ENCODE measurements at regions not wholly inside any gene's neighbourhood (a gene's known extent, or its start where the extent isn't known, plus 50 kb on each side); places are given as distances from the start of the nearest gene placed in this dataset.

DNA sequence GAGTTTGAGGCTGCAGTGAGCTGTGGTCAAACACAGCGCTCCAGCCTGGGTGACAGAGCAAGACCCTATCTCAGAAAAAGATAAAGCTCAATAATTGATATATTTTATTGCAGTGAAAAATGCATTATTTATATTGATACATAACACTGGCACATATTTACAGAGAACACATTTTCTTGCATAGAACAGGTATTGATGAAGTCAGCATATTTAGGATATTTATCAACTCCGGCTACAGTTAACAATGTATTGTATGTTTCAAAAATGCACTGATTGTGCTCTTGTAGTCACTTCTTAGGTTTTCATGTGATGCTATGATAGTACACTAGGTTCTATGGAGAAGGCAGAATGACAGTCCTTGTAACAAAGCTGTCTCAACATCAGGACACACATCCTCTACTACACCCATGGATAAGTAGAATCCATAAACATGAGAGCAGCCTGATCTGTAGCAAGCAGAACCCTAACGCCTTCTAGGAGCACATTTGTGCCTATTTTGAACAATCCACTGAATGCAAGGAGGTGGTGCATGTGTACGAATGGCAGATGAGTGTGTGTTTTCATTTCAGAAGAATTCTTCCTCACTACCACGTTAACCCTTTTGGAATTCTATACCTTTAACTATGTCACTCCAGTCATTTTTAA lies 586.1 kb upstream of the CELF2 start:
- in situ Hi-C loops (cut with MboI; ENCODE audit: low pct_unique_long_range_greater_than_20kb, low sequenced_read_pairs, unreplicated experiment): no loop called here
- TF ChIP-seq, protein P1, sequence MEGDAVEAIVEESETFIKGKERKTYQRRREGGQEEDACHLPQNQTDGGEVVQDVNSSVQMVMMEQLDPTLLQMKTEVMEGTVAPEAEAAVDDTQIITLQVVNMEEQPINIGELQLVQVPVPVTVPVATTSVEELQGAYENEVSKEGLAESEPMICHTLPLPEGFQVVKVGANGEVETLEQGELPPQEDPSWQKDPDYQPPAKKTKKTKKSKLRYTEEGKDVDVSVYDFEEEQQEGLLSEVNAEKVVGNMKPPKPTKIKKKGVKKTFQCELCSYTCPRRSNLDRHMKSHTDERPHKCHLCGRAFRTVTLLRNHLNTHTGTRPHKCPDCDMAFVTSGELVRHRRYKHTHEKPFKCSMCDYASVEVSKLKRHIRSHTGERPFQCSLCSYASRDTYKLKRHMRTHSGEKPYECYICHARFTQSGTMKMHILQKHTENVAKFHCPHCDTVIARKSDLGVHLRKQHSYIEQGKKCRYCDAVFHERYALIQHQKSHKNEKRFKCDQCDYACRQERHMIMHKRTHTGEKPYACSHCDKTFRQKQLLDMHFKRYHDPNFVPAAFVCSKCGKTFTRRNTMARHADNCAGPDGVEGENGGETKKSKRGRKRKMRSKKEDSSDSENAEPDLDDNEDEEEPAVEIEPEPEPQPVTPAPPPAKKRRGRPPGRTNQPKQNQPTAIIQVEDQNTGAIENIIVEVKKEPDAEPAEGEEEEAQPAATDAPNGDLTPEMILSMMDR (IDR thresholded peaks at IDR 0.05; ENCODE audit: extremely low read depth, insufficient read depth, missing control alignments): no peak
- DNase-seq (ENCODE audit: low spot score): no peak

DNA sequence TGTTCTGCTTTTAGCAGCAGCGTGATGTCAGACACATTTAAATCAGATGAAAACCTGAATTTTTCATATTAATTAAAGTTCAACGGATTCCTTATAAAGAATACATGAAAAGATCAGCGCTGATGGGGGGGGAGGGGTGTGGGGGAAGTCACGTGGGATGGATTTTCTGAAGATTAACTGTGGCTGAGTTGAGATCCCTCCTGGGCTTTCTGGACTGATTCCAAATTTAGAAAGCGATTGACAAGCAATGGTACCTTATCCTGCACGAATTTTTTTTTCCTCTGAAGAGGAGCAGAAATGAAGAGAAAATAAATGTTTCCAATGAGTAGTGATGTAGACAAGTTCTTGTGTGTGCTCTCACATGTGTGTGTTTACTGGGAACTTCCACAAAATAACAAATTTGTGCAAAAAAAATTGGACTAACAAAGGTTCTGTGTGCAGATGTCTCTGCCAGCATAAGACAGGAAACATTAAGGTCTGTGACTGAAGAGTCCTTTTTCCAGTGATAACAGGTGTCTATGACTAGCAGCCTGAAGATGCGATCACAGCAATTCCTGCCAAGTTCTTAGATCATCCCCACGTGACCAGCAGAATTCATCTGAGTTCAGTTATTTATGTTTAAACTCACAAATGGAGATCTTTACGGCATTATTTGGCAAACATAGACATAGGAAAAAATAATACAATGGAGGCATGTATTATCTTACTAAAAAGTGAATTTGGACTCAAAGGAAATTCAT lies 585.2 kb upstream of the CELF2 start:
- DNase-seq (ENCODE audit: low spot score): no peak
- in situ Hi-C loops (cut with MboI; ENCODE audit: low pct_unique_long_range_greater_than_20kb, low sequenced_read_pairs, unreplicated experiment): no loop called here
- TF ChIP-seq, protein P1 (IDR thresholded peaks at IDR 0.05; ENCODE audit: extremely low read depth, insufficient read depth, missing control alignments): no peak

DNA sequence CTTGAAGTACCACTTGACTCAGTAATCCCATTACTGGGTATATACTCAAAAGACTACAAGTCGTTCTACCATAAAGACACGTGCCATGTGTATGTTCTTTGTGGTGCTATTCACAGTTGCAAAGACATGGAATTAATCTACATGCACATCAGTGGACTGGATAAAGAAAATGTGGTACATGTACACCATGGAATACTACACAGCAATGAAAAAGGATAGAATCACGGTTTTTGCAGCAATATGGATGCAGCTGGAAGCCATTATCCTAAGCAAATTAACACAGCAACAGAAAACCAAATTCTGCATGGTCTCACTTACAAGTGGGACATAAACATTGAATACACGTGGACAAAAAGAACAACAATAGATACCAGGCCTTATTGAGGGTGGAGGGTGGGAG lies 583.4 kb upstream of the CELF2 start:
- in situ Hi-C loops (cut with MboI; ENCODE audit: low pct_unique_long_range_greater_than_20kb, low sequenced_read_pairs, unreplicated experiment): no loop called here
- TF ChIP-seq, protein P1 (IDR thresholded peaks at IDR 0.05; ENCODE audit: extremely low read depth, insufficient read depth, missing control alignments): no peak
- no peak for DNase-seq (ENCODE audit: low spot score)

DNA sequence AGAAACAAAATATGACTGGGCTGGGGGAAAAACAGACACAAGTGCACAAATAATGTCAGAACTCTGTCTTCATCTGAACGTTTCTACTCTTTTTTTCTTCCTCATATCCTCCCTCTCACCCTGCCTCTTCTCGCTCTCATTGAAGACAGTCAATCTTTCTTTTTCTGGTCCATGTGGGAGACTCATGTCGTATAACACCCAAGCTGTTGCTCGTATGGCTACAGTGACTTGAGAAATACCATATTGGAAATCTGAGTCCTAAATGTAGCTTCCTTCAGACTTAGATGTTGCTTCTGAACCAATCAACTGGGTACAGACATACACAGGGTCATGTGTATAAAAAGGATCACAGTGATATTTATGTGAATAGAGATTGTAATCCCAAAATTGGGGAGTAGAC lies 579.8 kb upstream of the CELF2 start:
- DNase-seq (ENCODE audit: low spot score): no peak
- in situ Hi-C loops (cut with MboI; ENCODE audit: low pct_unique_long_range_greater_than_20kb, low sequenced_read_pairs, unreplicated experiment): no loop called here
- TF ChIP-seq, protein P1 (IDR thresholded peaks at IDR 0.05; ENCODE audit: extremely low read depth, insufficient read depth, missing control alignments): no peak

DNA sequence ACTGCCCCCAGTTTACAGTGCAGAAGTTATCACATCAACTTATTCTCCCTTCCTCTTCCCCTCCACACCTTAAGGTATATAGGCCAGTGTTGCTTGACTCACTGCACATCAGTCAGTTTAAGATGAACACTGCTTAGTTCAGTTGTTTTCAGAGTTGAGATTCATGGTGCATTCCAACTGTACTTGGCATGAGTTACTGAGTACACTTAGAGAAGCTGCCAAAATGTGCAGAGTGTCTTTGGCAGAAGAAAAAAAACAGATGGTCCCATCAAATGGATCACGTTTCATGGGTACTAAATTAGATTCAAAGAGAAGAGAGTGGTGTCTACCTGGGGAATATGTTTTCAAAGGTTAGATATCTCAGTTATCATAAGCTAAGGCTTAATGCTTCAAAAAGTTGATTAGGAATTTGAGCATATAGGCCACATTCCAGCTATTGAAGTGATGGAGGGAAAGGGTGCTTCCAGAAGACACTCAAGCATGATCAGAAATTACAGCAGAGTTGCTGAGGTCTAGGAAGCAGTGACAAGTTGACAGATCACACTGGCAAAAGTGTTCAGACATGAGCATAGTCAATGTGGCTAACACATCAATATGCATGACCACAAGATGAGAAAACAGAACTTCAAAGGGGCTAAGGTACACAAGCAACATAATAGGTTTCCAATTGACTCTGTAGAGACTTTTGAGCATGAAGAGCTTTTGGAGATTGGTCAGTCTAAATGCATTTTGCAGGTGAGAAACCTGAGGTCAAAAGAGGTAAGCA lies 579.2 kb upstream of the CELF2 start:
- TF ChIP-seq, protein P1 (IDR thresholded peaks at IDR 0.05; ENCODE audit: extremely low read depth, insufficient read depth, missing control alignments): no peak
- in situ Hi-C loops (cut with MboI; ENCODE audit: low pct_unique_long_range_greater_than_20kb, low sequenced_read_pairs, unreplicated experiment): no loop called here
- DNase-seq (ENCODE audit: low spot score): no peak

DNA sequence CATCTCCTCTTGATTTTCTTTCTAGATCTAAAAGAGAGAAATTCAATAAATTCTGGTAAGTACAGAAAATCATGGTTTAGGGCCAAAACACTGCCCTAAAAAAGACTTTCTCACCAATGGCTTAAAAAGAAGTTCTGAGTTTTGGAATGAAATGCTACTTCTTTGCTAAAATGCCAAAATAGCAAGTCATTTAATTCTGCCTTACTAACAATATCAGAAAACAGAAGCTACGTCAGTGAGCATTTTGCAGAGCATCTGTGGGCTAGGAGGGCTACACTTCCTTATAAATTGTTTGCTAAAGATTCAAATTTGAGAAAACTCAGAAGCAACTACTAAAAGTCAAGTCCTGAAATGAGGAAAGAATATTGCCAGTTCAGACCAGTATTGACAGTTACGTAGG lies 560.8 kb upstream of the CELF2 start:
- TF ChIP-seq, protein P1 (IDR thresholded peaks at IDR 0.05; ENCODE audit: extremely low read depth, insufficient read depth, missing control alignments): no peak
- in situ Hi-C loops (cut with MboI; ENCODE audit: low pct_unique_long_range_greater_than_20kb, low sequenced_read_pairs, unreplicated experiment): no loop called here
- no peak for DNase-seq (ENCODE audit: low spot score)

Data from GM13977 (cell line).